NB4 (cell line): ENCODE measurements at regions not wholly inside any gene's neighbourhood (a gene's known extent, or its start where the extent isn't known, plus 50 kb on each side); places are given as distances from the start of the nearest gene placed in this dataset.

Experiments
- MYC ChIP-seq: IDR thresholded peaks from 2 replicates; pipeline ENCODE4 v1.6.1; 2011; ENCODE audit warnings: low read depth, low read length
- TF ChIP-seq, protein P1 (sequence below): IDR thresholded peaks from one replicate; pipeline ENCODE4 v1.5.1; 2012; ENCODE audit warnings: low read depth, low read length

DNA sequence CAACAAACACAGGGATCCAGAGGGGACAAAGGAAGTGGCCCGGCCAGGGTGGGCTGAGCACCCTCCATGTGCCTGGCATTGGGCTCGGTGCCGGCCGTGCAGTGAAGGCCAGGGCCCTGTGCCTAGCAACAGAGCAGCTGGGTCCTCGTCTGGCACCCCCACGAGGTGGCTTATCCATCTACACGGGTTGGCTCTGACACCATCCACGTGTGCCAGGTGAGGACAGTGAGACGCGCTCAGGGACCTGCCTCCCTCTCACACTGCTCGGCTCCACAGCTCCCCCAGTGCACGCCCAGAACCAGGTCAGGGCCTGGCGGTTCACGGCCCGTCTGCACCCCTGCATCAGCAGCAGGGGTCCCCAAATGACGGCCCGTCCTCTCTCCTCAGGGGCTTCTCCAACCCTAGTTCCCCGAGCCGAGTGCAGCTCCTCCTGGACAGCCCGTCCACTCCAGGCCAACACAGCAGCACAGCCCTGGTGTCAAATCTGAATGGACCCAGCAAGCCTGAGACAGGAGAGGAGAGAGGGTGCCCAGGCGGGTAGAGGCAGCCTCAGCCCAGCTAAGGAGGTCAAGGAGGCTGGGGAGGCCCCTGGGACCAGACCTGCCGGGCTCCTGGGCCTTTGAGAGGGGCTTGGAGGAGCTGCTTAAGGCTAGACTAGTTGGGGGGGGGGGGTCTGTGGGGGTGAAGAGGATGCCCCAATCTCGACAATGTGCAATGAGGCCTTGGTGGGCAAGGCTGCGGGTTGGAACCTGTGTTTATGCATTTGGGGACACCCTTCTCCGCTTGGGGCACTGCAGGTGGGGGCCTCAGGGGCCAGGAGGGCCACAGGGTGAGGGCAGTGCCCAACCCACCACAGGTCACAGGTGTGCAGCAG is 113.6 kb downstream of the FAM53A start:
- TF ChIP-seq, protein P1, sequence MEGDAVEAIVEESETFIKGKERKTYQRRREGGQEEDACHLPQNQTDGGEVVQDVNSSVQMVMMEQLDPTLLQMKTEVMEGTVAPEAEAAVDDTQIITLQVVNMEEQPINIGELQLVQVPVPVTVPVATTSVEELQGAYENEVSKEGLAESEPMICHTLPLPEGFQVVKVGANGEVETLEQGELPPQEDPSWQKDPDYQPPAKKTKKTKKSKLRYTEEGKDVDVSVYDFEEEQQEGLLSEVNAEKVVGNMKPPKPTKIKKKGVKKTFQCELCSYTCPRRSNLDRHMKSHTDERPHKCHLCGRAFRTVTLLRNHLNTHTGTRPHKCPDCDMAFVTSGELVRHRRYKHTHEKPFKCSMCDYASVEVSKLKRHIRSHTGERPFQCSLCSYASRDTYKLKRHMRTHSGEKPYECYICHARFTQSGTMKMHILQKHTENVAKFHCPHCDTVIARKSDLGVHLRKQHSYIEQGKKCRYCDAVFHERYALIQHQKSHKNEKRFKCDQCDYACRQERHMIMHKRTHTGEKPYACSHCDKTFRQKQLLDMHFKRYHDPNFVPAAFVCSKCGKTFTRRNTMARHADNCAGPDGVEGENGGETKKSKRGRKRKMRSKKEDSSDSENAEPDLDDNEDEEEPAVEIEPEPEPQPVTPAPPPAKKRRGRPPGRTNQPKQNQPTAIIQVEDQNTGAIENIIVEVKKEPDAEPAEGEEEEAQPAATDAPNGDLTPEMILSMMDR: no peak
- TF ChIP-seq MYC: no peak
